Stimulated activated CD4-positive, alpha-beta T cell treated with anti-CD3 and anti-CD28 coated beads, Interleukin-12 subunit alpha, Interleukin-12 subunit beta, amount 100 ng/mL, for 4 hours (primary cell): ENCODE measurements at regions not wholly inside any gene's neighbourhood (a gene's known extent, or its start where the extent isn't known, plus 50 kb on each side); places are given as distances from the start of the nearest gene placed in this dataset.
A peak's percentile ranks its signal among the peaks of the same experiment; 100 is the strongest.

Experiments used
- DNase-seq: peaks from one replicate; pipeline ENCODE4 v3.0.0-alpha.2; 2020

DNA sequence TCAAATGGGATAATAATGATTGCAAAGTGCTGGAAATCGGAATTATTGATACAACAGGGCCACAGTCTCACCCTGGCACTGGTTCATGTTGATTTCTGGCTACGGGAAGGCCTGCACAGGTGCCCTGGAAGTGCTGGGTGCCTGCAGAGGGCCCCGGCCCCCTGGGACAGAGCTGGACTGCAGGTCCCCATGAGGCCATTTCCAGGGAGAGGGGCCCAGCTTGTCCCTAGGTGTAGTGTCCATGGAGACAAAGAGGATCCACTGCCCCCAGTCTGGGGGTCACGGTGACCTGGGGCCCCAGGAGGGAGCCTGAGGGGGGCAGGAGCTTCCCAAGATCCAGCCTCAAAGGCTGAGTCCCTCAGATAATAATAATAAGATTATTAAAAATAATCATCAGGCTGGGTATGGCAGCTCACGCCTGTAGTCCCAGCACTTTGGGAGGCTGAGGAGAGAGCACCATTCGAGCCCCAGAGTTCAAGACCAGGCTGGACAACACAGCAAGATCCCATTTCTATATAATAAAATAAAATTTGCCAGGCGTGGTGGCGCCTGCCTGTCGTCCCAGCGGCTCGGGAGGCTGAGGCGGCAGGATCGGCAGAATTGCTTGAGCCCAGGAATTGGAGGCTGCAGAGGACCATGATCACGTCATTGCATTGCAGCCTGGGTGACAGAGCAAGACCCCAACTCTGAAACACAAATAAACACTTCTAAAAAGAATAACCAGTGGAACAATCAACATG, 98.1 kb downstream of the MICALL2 start:
- DNase-seq, result no peak

DNA sequence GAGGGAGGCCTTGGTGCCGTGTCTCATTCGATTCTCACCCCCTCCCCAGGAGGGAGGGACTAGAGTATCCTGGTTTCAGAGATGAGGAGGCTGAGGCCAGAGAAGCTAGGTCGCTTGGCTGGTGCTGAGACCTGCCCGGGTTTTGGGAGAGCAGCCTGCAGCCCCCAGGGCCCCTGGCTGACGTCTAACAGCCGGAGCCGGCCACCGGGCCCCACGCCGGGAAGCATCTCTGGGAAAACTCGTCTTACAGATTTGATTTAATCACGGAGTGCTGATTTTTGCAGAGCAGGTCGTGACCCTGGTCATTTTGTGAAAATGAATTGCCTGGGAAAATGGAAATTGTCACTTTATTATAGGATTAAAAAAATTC, 97.5 kb downstream of the MICALL2 start:
- no peak for DNase-seq

DNA sequence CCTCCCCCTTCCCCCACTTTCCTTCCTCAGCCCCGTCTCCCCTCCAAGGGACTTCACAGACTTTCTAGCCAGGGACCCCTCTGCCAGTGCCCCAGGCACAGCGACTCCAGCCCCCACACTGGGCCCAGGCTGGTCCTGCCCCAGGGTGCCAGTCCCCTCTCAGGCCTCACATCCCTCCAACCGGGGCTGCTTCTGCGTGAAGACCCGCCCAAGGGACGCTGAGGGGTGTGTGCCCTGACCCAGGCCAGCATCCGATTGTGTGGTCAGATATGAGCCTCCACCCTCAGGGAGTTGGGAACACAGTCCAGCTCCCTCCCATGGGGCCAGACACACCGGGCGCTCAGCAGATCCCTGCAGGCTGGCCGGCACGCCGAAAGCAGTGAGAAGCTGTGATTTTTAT, 97.0 kb downstream of the MICALL2 start:
- no peak for DNase-seq

DNA sequence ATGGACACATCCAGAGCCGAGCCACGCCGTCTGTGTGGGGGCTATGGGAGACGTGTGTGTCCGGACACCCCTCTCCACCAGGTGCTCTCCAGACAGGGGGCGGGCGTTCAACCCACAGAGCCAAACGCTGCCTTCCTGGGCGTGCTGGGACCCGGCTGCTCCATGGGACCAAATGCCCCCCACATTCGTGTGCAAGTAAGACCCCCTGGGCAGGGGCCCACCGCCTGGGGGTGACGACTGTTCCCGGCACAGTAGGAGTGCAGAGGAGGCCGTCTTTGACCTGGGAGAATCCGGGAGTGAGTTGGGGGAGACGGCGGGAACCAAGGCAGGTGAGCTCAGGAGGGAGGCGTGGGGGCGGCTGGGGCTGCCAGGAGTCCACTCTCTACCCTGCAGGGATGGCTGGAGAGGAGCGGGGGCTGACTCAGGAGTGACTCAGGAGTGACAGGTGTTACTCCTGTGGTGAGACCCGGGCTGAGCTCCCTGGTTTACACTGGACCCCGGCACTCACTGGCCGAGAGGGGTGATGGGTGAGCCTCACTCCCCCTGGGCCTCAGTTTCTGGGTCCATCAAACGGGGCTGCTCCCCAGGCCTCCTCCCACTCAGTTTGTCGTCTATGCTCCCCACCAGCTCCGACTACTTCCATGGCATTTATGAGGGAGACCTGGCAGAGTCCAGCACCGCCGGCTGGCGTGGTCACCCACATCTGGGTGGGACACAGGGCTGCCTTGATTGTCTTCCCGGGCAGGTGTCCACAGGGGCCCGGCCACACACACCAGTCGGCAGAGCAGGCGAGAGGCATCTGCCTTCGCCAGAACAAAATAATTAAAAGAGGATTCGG, 95.0 kb downstream of the MICALL2 start:
- DNase-seq, result no peak

DNA sequence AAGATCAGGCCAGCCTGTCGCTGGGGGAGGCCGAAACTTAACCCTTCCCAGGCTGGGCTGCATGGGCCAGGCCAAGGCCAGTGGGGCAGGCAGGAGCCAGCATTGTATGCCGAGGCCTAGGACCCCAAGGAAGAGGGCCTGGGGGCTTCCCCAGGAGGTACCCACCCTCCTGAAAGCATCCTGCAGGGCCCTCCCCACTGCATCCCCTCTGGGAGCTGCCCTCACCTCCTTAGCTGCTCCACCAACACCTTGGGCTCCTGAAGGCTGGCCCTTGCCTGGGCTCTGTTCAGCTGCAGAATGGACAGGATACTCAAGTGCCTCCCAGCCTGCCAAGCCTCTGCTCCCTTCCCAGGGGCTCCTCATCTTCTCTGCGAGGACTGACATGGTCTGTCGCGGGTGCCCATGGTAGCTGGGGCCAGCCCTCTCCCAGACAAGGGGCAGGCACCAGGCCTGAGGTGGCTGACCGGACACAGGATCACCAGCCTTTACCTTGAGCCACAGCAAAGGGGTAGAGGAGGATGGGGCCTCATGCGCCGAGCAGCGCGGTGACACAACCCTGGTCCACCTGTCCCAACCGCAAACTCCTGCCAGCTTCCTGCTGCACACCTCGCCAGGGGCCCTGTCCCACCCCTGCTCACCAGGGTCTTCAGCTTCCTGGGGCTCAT, 94.2 kb downstream of the MICALL2 start:
- no peak for DNase-seq

DNA sequence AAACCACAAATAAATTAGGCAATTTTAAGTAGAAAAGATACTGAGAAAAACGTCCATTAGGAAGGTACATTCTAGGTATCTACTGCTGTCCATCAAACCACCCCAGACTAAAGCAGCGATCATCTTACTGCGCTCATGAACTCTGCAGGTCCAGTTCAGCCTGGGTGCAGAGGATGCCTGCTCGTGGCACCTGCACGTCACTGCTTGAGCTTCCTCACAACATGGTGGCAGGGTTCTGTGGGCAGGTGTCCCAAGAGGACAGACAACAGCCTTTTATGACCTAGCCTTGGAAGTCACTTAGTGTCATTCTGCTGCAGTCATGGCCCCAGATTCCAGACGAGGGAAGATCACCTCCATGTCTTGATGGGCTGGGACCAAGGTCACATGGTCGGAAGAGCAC, 93.4 kb downstream of the MICALL2 start:
- no peak for DNase-seq

DNA sequence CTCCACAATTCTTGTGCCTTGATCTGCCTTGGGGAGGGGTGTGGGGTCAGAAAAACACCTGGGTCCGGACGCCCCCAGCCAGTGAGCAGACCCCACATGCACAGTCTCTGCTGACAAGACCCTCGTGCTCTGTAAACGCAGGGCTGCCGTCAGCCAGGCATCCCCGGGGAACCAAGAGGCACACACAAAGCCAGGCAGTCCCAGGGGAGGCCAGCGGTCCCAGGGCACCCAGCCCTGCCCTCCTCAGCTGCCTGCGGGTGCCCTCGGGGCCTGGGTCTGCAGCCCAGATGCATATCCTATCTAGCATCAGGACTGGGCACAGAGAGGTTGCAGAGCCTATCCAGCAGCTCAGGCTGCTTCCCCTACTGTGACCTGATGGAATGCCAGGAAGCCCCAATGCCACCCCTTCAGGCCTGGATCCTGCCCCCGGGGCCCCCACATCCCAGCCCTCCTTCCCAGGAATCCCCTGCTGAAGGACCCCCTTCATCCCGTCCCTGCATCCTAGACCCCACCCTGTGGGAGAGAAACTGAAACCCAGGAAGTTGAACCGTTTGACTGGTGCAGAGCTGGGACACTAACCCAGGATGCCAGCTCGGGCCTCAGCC, 92.4 kb downstream of the MICALL2 start:
- no peak for DNase-seq

DNA sequence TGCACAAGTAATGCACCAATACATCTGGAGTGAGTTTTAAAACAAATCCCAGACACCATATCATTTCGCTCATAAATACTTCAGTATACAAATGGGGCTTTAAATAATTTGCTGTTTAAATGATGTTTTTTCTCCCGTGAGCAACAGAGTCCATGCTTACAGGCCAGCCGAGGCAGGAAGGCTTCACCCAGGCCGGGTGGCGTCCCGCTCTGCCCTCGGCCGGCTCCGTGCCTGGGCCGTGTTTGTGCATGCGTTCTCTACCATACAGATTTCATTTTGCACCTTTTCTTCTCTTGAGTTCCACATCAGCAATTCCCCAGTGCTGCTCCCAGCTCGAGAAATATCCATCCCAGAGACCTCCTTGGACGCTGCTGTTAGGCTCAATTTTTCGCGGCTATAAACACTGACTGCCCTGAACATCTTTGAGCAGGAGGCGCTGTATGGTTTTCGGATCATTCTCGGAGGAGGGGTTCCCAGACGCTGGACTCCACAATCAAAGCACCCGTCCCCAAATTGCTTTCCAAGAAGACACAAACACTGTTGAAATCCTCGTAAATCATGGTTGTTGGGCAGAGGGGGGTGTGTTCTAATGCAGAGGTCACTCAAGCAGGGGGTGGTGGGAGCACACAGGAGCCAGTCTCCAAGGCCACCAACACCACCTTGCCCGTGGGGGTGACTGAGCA, 91.6 kb downstream of the MICALL2 start:
- DNase-seq, result no peak

DNA sequence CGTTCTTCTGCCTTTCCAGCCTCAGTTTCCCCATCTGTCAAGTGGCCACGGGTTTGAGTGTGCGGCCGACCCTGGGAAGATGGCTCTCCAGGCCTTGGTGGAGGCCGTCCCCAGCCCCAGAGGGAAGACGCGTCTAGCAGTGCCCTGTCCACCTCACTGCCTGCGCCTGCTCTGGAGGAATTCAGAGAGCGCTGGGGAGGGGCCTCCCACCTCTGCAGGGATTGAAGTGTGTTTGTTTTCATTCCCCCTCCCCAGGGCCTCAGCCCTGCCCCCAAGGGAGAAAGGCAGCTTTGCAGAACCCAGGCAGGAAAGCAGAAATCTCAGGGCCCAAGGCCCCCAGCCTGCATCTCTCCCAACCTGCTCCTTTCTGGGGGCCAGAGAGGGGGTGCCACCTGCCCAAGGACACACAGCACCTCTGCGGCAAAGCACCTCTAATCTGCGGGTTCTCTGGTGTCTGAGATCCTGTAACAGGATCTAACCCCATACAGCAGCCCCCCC, 91.0 kb downstream of the MICALL2 start:
- no peak for DNase-seq

DNA sequence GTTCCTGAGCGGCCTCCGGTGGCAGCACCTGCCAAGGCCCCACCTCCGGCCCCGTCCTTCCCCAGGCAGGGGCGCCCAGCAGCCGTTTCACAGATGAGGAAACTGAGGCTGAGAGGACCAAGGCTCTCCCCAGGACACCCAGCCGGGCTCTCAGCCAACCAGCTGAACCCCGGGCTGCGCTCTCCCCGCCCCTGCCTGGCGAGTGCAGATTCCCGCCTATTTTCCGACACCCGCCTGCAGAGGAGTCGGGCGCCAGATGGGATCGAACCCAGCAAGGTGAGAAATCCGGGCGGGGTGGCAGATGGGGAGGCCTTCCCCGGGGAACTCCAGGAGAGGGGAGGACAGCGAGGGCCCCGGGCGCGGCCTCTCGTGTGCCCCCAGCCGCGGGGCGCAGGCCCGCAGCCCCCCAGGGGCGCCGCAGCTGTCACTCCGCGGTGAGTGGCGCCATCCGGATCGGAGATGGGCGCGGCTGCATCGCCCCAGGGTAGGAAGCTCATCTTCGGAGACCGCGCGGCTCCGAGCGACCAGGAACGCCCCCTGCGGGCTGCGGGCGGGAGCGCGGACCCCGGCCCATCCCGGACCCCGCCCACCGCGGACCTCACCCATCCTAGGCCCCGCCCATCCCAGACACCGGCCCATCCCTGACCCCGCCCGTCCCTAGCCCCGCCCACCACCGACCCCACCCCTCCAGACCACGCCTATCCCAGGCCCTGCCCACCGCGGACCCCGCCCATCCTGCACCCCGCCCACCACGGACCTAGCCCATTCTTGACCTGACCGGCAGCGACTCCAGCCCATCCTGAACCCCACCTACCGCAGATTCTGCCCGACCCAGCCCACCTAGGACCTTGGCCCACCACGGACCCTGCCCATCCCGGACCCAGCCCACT, 90.3 kb downstream of the MICALL2 start:
- peak; percentile 20 for DNase-seq

DNA sequence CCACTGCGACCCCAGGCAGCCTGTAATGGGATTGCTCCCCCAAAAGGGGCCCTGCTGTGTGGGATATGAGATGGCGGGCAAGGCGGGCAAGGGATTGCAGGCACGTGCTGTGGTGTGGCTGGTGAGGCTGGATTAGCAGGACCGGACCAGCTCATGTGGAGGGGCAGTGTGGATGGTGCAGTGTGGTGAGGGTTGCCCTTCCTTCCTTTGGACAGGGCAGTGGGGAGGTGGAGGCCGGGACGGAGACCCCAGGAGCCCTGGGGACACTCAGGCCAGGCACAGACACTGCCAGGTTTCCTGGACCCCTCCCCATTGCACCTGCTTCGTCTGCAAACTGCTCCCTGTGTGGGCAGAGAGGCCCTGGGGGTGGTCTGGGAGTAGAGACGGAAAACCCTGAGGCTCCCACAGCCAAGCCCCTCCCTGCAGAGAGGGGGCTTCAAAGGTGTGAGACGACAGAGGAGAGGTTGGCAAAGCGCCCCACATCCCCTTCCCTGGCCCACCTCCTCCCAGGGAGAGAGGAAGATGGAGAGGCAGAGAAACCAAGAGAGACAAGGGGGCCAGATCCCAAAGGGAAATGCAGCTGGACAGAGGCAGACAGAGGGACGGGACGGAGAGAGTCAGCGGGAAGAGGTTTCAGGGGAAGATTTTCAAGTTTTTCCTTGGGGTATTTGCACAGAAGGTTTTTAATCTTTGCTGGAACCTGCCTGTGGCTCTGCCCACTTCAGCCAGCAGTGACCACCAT, 89.2 kb downstream of the MICALL2 start:
- DNase-seq, result no peak

DNA sequence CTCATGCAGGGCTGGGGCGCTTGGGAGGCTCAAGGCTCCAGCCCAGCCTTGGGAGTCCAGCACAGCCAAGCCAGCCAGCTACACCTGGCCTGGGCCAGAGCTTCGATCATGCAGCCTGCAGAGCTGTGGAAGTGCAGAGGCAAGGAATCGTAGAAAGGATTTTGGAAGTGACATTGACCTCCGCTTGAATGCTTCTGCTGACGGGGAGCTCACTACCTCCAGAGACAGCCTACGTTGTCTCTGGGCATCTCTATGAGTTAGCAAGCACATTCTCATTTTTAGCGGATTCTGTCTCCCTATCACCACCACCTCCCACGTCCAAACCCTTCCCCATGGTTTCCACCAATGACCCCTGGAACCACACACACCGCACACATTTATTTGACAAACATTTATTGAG, 88.5 kb downstream of the MICALL2 start:
- DNase-seq, result no peak

DNA sequence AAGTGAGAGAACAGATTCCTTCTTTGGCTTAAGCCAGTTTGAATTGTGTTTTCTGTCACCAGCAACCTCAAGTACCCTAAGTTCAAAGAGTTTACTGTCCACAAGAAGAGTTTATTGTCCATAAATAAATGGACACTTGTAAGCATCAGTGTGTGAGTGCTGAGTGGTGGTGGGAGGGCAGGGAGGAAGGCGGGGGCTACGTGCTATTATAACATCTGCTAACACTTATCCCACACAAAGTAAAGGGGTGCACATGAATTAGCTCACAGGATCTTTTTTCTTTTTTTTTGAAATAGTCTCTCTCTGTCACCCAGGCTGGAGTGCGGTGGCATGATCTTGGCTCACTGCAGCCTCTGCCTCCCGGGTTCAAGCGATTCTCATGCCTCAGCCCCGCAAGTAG, 87.2 kb downstream of the MICALL2 start:
- no peak for DNase-seq

DNA sequence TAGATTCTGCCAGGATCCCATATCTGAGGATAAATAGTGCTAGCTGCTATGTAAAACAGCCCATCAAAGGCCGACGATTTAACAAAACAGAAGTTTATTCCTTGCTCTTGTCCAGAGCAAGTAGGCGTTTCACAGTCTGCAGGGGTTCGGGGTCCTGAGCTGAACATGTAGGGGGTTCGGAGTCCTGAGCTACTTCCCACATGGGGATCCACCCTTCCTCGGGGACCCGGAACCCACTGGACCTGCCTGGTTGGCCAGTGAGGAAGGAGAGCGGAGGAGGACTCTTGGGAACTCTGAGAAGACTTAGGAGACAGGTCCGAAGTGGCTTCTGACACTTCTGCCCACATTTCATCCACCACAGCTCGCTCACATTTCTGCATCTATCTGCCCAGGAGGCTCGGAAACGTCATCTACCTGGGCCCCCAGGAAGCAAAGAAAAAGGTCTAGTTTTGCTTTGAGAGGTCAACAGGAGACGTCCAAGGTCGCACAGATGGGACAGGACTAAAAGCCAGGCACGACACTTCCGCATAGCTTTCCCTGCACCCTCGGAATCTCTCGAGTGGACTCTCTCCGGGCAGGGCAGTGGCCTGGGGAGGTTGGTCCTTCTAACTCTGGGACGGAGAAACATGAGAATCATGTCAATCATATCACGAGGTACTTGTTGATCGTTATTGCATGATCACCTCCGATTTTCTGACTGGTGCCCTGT, 86.4 kb downstream of the MICALL2 start:
- DNase-seq, result no peak

DNA sequence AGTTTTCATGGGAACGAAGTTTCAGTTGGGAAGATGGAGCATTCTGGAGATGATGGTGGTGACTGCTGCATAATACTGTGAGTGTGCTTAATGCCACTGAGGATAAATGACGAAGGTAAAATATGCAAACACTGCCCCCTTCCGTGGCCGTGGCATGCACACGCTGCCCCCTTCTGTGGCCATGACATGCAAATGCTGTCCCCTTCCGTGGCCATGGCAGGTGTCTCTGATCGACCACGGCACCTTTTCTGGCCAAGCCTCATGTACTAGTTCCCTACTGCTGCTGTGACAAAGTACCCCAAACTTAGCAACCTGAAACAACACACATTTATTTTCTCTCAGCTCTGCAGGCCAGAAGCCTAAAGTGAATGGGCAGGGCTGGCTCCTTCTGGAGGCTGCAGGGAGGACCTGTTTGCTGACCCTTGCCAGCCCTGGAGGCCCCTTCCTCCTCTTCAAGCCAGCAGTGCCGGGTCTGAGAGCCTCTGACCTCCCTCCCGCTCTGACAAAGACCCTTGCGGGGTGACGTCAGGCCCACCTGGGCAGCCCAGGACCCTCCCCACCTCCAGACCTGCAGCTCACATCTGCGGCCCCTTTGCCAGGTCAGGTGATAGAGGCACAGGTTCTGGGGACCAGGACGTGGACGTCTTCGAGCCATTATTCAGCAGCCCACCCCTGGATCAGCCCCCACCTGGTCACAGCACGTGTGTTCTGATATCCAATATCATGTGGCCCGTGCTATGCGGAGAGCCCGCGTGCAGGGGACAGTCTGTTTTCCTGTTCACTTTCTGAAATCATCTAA, 82.0 kb downstream of the MICALL2 start:
- no peak for DNase-seq

DNA sequence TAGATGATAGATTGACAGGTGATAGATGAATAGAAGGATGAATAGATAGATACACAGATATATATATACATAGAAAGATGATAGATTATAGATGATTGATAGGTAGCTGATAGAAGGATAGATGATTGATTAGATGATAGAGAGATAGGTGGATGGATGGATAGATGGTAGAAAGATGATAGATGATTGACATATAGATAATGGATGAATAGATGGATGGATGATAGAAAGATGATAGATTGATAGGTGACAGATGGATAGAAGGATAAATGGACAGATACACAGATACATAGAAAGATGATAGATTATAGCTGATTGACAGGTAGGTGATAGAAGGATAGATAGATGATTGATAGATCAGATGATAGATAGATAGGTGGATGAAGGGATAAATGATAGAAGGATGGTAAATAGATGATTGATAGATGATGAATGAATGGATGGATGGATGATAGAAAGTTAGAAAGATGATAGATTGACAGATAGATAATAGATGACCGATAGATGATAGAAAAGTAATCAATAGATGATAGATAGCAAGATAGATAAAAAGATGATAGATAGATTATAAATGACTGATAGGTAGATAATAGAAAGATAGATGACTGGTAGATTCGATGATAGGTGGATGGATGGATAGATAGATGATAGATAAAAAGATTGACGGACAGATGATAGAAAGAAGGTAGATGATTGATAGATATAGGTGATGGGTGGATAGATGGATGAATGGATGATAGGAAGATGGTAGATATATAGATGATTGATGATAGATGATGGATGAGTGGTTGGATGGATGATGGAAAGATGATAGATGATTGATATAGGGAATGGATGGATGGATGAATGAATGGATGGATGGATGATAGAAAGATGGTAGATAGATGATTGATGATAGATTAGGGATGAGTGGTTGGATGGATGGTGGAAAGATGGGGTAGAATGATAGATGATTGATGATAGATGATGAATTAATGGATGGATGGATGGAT, 80.4 kb downstream of the MICALL2 start:
- no peak for DNase-seq

DNA sequence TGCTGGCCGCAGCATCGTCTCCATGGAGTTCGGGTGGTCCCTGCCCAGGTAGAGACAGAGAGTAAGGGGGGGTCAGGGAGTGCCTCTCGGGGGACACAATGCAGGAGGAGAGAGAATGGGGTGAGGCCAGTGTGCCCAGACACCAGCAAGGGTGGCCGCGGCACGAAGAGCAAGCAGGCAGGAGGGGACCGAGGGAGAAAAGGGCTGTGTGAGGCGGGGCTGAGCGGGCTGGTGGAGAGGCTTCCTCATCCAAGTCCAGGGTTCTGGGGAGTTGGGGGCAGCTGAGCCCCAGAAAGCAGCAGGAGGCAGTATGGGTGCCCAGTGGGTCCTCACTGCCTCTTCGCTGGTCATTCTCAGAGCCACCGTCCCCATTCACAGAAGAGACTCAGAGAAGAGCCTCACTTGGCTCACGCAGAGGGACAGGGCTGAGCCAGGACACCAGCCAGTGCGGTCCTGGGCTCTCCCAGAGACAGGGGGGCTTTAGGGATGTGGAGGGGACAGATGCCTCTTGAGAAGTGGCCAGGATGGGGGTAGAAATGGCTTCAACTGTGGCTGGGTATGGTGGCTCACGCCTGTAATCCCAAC, 78.9 kb downstream of the MICALL2 start:
- DNase-seq, result no peak
